Chondrocyte (in vitro differentiated cells): ENCODE measurements at regions not wholly inside any gene's neighbourhood (a gene's known extent, or its start where the extent isn't known, plus 50 kb on each side); places are given as distances from the start of the nearest gene placed in this dataset.

Experiments used
- DNase-seq: peaks from one replicate; pipeline ENCODE4 v3.0.0; 2021; ENCODE audit warnings: mixed read lengths, low spot score
- H3K27ac Mint-ChIP-seq: one replicate; pipeline ENCODE4 v1.8.0; 2021; ENCODE audit warnings: mild to moderate bottlenecking, moderate library complexity, mixed read lengths; ENCODE audit not compliant: unreplicated experiment
- H3K27me3 Mint-ChIP-seq: 2 replicates; pipeline ENCODE4 v1.8.0; 2021; ENCODE audit warnings: low read depth, mixed read lengths
- H3K36me3 Mint-ChIP-seq: 2 replicates; pipeline ENCODE4 v1.8.0; 2021; ENCODE audit warnings: low read depth, mixed read lengths
- H3K4me1 Mint-ChIP-seq: 2 replicates; pipeline ENCODE4 v1.8.0; 2021; ENCODE audit warnings: low read depth, mild to moderate bottlenecking, mixed read lengths
- H3K4me3 Mint-ChIP-seq: one replicate; pipeline ENCODE4 v1.8.0; 2021; ENCODE audit warnings: mild to moderate bottlenecking, moderate library complexity, mixed read lengths; ENCODE audit not compliant: unreplicated experiment
- H3K9me3 Mint-ChIP-seq: 2 replicates; pipeline ENCODE4 v1.8.0; 2021; ENCODE audit warnings: low read depth, mixed read lengths
- CTCF ChIP-seq: fragments of 200-600 bp; sonication (generic); IDR thresholded peaks from 2 replicates; pipeline ENCODE4 v1.5.0; 2021; ENCODE audit warnings: antibody characterized with exemption, mild to moderate bottlenecking, moderate library complexity

DNA sequence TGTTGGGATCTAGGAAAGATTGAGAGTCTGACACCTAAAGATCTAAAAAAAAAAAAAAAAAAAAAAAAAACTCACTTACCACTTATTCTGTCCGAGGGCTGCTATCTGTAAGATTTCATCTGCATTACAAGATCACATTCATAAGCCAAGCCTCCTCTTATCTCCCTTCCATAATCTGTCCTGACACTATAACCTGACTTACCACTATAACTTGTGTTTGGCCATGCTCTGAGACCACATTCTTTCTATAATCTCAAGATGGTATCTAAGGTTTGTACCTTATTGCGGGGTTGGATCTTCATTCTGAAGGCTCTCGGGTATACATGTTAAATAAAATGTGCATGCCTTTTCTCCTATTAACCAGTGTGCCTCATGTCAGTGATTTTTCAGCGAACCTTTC, 144.4 kb downstream of the MAGEB17 start:
- Mint-ChIP-seq H3K9me3 (no peaks in the 10 kb centered on the region), H3K27me3 (no peaks in the 10 kb centered on the region), H3K4me3 (no peak overlapping the region), H3K27ac (no peak overlapping the region), H3K4me1 (no peaks in the 10 kb centered on the region), H3K36me3 (no peaks in the 10 kb centered on the region)
- no peak for DNase-seq
- no peak for TF ChIP-seq CTCF

DNA sequence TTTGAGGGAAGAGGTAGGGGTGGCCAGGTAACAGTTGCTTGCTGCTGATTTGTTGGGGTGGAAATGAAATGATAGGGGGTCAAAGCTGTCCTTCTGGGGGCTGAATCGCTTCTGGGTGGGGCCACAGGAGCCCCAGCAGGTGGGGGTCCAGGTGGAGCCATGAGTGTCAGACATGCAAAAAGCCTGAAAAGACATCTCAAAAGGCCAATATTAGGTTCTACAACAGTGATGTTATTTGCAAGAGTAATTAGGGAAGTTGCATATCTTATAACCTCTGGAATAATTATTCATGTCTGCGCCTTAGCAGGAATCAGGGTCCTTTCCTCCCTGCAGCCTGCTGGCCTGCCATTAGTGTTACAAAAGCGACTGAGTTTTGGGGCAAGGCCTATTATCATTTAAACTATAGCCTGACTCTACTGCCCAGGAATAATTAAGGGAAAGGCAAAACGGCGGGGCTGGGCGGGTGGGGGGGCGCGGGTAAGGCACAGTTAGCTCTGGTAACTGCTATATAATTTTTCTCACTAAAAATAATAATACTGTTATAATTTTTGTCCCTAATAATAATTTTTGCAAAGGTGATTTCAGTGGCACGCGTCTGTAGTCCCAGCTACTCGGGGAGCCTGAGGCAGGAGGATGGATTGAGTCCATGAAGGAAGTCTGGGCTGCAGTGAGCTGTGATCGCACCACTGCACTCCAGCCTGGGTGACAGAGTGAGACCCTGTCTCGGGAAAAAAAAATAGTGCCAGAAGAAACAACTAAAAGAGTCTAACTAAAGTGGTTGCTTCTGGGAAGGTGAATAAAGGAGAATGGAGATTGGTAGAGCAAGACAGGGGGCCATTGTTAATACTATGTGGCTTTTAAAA, 145.7 kb downstream of the MAGEB17 start:
- Mint-ChIP-seq H3K4me3 (no peak overlapping the region), H3K4me1 (no peaks in the 10 kb centered on the region), H3K27ac (no peak overlapping the region), H3K9me3 (no peaks in the 10 kb centered on the region), H3K27me3 (no peaks in the 10 kb centered on the region), H3K36me3 (no peaks in the 10 kb centered on the region)
- DNase-seq: no peak
- TF ChIP-seq CTCF: no peak

- Mint-ChIP-seq H3K4me3 (no peak overlapping the region), H3K27me3 (no peaks in the 10 kb centered on the region), H3K27ac (no peak overlapping the region), H3K9me3 (peaks cover 5% of the 10 kb centered on the region), H3K4me1 (peaks cover 17% of the 10 kb centered on the region), H3K36me3 (no peaks in the 10 kb centered on the region)
- TF ChIP-seq CTCF: no peak
- DNase-seq: no peak
Measured at GRCh38 chrX:16316331-16316730, 149.1 kb downstream of the MAGEB17 start.

DNA sequence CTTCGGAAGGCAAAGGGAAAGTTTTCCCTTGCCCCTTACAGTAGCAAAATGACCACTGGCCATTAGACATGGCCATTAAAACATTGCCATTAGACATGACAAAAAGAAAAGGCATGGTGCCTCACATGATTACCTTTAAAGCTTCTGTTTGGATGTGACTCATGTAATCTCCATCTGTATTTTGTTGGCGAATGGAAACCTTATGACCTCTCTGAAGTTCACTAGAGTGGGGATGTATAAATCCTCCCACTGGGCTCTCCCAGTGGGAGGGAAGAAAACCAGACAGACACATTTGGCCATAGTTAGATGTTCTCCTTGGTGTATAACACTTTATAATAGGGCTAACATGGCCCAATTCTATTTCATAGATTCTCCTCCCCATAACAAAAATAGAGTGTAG, 152.6 kb downstream of the MAGEB17 start:
- no peak overlapping the region for H3K4me3 Mint-ChIP-seq
- no peak for TF ChIP-seq CTCF
- H3K4me1 Mint-ChIP-seq: peaks cover 17% of the 10 kb centered on the region
- peaks cover 16% of the 10 kb centered on the region for H3K9me3 Mint-ChIP-seq
- H3K27me3 Mint-ChIP-seq: no peaks in the 10 kb centered on the region
- no peak for DNase-seq
- no peak overlapping the region for H3K27ac Mint-ChIP-seq
- H3K36me3 Mint-ChIP-seq: peaks cover 3% of the 10 kb centered on the region

- no peak overlapping the region for H3K4me3 Mint-ChIP-seq
- no peak for TF ChIP-seq CTCF
Measured at GRCh38 chrX:16320765-16321355, 153.6 kb downstream of the MAGEB17 start.

More at GRCh38 chrX:16320765-16321355, 153.6 kb downstream of the MAGEB17 start:
- DNase-seq: no peak
- peaks cover 3% of the 10 kb centered on the region for H3K36me3 Mint-ChIP-seq
- no peaks in the 10 kb centered on the region for H3K27me3 Mint-ChIP-seq
- H3K27ac Mint-ChIP-seq: no peak overlapping the region
- H3K9me3 Mint-ChIP-seq: peaks cover 16% of the 10 kb centered on the region
- peaks cover 17% of the 10 kb centered on the region for H3K4me1 Mint-ChIP-seq
